ENCODE measurements at regions not wholly inside any gene's neighbourhood (a gene's known extent, or its start where the extent isn't known, plus 50 kb on each side); places are given as distances from the start of the nearest gene placed in this dataset.

DNA sequence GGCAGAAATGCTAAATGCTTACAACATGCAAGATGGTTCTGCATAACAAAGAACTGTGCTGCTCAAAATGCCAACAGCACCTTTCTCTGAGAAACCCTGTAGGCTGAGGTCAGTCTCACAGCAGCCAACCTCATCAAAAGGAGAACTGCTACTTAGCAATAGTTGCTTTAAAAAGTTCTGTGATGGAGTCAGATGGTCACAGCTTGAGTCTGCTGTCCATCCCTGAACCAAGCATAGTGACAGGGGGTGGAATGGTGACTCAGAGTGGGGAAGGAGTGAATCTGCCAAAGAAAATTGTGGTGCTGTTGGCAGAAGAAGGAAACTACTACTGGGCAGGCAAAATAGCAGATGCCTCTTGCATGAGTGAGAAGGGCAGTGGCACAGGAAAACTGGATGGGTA, 106.0 kb upstream of the FAM78B start:
- no peaks in the 10 kb centered on the region for H3K79me2 ChIP-seq (ENCODE audit: control insufficient read depth, insufficient read depth, low read length)
- H4K20me1 ChIP-seq (ENCODE audit: control insufficient read depth, extremely low read depth, insufficient read depth, low read length) = no peaks in the 10 kb centered on the region
- FAIRE-seq = no peak
- no peaks in the 10 kb centered on the region for H3K4me1 ChIP-seq (ENCODE audit: control insufficient read depth, extremely low read depth, insufficient read depth, low read length)
- no peaks in the 10 kb centered on the region for H3K36me3 ChIP-seq (ENCODE audit: control insufficient read depth in 2 of 2, extremely low read depth in 1 of 2, insufficient read depth in 2 of 2, low read length in 2 of 2)
- TF ChIP-seq, protein P1, sequence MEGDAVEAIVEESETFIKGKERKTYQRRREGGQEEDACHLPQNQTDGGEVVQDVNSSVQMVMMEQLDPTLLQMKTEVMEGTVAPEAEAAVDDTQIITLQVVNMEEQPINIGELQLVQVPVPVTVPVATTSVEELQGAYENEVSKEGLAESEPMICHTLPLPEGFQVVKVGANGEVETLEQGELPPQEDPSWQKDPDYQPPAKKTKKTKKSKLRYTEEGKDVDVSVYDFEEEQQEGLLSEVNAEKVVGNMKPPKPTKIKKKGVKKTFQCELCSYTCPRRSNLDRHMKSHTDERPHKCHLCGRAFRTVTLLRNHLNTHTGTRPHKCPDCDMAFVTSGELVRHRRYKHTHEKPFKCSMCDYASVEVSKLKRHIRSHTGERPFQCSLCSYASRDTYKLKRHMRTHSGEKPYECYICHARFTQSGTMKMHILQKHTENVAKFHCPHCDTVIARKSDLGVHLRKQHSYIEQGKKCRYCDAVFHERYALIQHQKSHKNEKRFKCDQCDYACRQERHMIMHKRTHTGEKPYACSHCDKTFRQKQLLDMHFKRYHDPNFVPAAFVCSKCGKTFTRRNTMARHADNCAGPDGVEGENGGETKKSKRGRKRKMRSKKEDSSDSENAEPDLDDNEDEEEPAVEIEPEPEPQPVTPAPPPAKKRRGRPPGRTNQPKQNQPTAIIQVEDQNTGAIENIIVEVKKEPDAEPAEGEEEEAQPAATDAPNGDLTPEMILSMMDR (optimal IDR thresholded peaks at IDR 0.05 in 1 of 3, IDR thresholded peaks at IDR 0.05 in 1 of 3, conservative IDR thresholded peaks at IDR 0.05 in 1 of 3; ENCODE audit: extremely low read depth in 1 of 3, insufficient read depth in 2 of 3, low read length in 3 of 3) = no peak
- TF ChIP-seq EZH2 (IDR thresholded peaks at IDR 0.05; ENCODE audit: low read length) = no peak
- no peak overlapping the region for H3K27ac ChIP-seq (ENCODE audit: control insufficient read depth, insufficient read depth, low read length)
- dilution Hi-C loops (cut with MboI; ENCODE audit: extremely low pct_ligation_motif_present, low sequenced_read_pairs) = no loop called here
- H2AFZ ChIP-seq (ENCODE audit: control insufficient read depth, low read length) = no peak overlapping the region
- no peaks in the 10 kb centered on the region for H3K27me3 ChIP-seq (ENCODE audit: control insufficient read depth, extremely low read depth, insufficient read depth, low read length)
- H3K9me3 ChIP-seq (ENCODE audit: control insufficient read depth, low read depth, low read length) = peaks cover 3% of the 10 kb centered on the region
- DNase-seq (ENCODE audit: low read depth, low spot score) = no peak
- no peak overlapping the region for H3K4me2 ChIP-seq (ENCODE audit: control insufficient read depth, extremely low read depth, insufficient read depth, low read depth, low read length)
- no peak overlapping the region for H3K9ac ChIP-seq (ENCODE audit: control insufficient read depth, extremely low read depth, insufficient read depth, low read length)
- H3K9me1 ChIP-seq (ENCODE audit: control insufficient read depth, extremely low read depth, insufficient read depth, low read length) = no peaks in the 10 kb centered on the region
- no peak overlapping the region for H3K4me3 ChIP-seq (ENCODE audit: control insufficient read depth in 2 of 3, extremely low read depth in 1 of 3, insufficient read depth in 2 of 3, low read depth in 1 of 3, low read length in 3 of 3)

DNA sequence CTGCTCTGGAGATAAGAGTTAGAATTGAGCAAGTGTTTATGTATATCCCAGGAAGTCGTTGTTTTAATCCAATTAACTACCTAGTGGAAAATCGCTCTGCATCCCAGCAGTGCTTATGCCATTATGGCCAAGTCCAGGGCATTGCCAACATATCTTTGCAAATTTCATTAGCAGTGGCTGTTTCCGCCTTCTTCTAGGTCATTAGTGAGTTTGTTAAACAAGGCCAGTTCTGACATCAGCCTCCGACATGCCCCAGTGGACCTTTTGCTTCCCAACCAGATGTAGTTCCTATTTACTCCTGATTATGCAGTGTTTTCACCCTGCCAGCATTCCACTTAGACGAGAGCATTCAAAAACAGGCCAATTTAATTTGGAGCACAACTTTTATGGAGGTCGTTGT, 106.8 kb upstream of the FAM78B start:
- Histone ChIP-seq H3K4me3 (ENCODE audit: control insufficient read depth in 2 of 3, extremely low read depth in 1 of 3, insufficient read depth in 2 of 3, low read depth in 1 of 3, low read length in 3 of 3) (no peak overlapping the region), H3K79me2 (ENCODE audit: control insufficient read depth, insufficient read depth, low read length) (no peaks in the 10 kb centered on the region), H3K4me2 (ENCODE audit: control insufficient read depth, extremely low read depth, insufficient read depth, low read depth, low read length) (no peak overlapping the region), H3K9me3 (ENCODE audit: control insufficient read depth, low read depth, low read length) (peaks cover 3% of the 10 kb centered on the region), H3K4me1 (ENCODE audit: control insufficient read depth, extremely low read depth, insufficient read depth, low read length) (no peaks in the 10 kb centered on the region), H3K27ac (ENCODE audit: control insufficient read depth, insufficient read depth, low read length) (no peak overlapping the region), H4K20me1 (ENCODE audit: control insufficient read depth, extremely low read depth, insufficient read depth, low read length) (no peaks in the 10 kb centered on the region), H3K27me3 (ENCODE audit: control insufficient read depth, extremely low read depth, insufficient read depth, low read length) (no peaks in the 10 kb centered on the region), H3K9me1 (ENCODE audit: control insufficient read depth, extremely low read depth, insufficient read depth, low read length) (no peaks in the 10 kb centered on the region), H3K9ac (ENCODE audit: control insufficient read depth, extremely low read depth, insufficient read depth, low read length) (no peak overlapping the region), H3K36me3 (ENCODE audit: control insufficient read depth in 2 of 2, extremely low read depth in 1 of 2, insufficient read depth in 2 of 2, low read length in 2 of 2) (no peaks in the 10 kb centered on the region), H2AFZ (ENCODE audit: control insufficient read depth, low read length) (no peak overlapping the region)
- no peak for DNase-seq (ENCODE audit: low read depth, low spot score)
- no peak for TF ChIP-seq EZH2 (IDR thresholded peaks at IDR 0.05; ENCODE audit: low read length)
- TF ChIP-seq, protein P1 (optimal IDR thresholded peaks at IDR 0.05 in 1 of 3, IDR thresholded peaks at IDR 0.05 in 1 of 3, conservative IDR thresholded peaks at IDR 0.05 in 1 of 3; ENCODE audit: extremely low read depth in 1 of 3, insufficient read depth in 2 of 3, low read length in 3 of 3) = no peak
- FAIRE-seq = no peak
- dilution Hi-C loops (cut with MboI; ENCODE audit: extremely low pct_ligation_motif_present, low sequenced_read_pairs) = no loop called here
